Esophagus squamous epithelium (tissue), 5 donors: ENCODE measurements at regions not wholly inside any gene's neighbourhood (a gene's known extent, or its start where the extent isn't known, plus 50 kb on each side); places are given as distances from the start of the nearest gene placed in this dataset.

Source experiments
- DNase-seq: peaks from one replicate; lab custom pipeline; 2025; lab: John Stamatoyannopoulos, UW
- H3K27ac ChIP-seq, 4 donors: fragments of 200-600 bp; sonication (generic); one replicate each; pipeline ENCODE4 v1.5.1; 2016 to 2019; ENCODE audit warnings: mild to moderate bottlenecking in 1 of 4
- H3K27me3 ChIP-seq, 4 donors: fragments of 200-600 bp; sonication (generic); 1 replicate in 3 of 4; 2 replicates in 1 of 4; pipeline versions ENCODE4 v1.5.1 to v1.6.0; 2017 to 2021; ENCODE audit warnings: antibody characterized with exemption in 1 of 4
- H3K36me3 ChIP-seq, 3 donors: fragments of 200-600 bp; sonication (generic); one replicate each; pipeline ENCODE4 v1.5.1; 2016 to 2019
- H3K4me1 ChIP-seq, 3 donors: fragments of 200-600 bp; sonication (generic); one replicate each; pipeline ENCODE4 v1.5.1; 2017 to 2019
- H3K4me3 ChIP-seq, 4 donors: fragments of 200-600 bp; sonication (generic); 1 replicate in 3 of 4; 2 replicates in 1 of 4; pipeline ENCODE4 v1.5.1; 2016 to 2019; ENCODE audit warnings: mild to moderate bottlenecking in 2 of 4, moderate library complexity in 1 of 4
- H3K9me3 ChIP-seq, 3 donors: fragments of 200-600 bp; sonication (generic); one replicate each; pipeline ENCODE4 v1.5.1; 2016 to 2019
- CTCF ChIP-seq, 6 experiments: fragments of 450-650 bp in 4 of 6; fragments of 200-600 bp in 2 of 6; sonication (generic) in 2 of 6; IDR thresholded peaks; one replicate each; pipeline ENCODE4 v1.5.1; 2016 to 2019; ENCODE audit warnings: antibody characterized with exemption in 6 of 6, mild to moderate bottlenecking in 4 of 6, moderate library complexity in 4 of 6
- POLR2A ChIP-seq, 4 donors: fragments of 450-650 bp; IDR thresholded peaks; one replicate each; pipeline ENCODE4 v1.6.1; 2017; ENCODE audit warnings: antibody characterized with exemption in 4 of 4, mild to moderate bottlenecking in 4 of 4, moderate library complexity in 3 of 4
- WGBS, 2 donors: methylation state at CpG; one replicate each; pipeline ENCODE4 v1.1.5; 2018; 5-methylcytosine and 5-hydroxymethylcytosine counted together
- intact Hi-C: fragments of 100-400 bp; cut with DNase I; formaldehyde crosslinking; loops from one replicate; pipeline ENCODE4 v1.15.0; 2022
- donor health status: DM: yes; HTN: yes; CAD: no.

GRCh38 chr6:22970004-22970403 is 400.6 kb downstream of the HDGFL1 start:
- intact Hi-C loops, result no loop called here

GRCh38 chr6:22972771-22973170 is 403.4 kb downstream of the HDGFL1 start:
- Histone ChIP-seq H3K4me1 (no peaks in the 10 kb centered on the region), H3K9me3 (no peaks in the 10 kb centered on the region), H3K27ac (no peak overlapping the region), H3K27me3 (no peaks in the 10 kb centered on the region), H3K4me3 (no peak overlapping the region), H3K36me3 (no peaks in the 10 kb centered on the region)
- no peak for DNase-seq
- no peak for TF ChIP-seq CTCF (IDR thresholded peaks at IDR 0.05)
- TF ChIP-seq POLR2A (IDR thresholded peaks at IDR 0.05), result no peak
- 84 to 86% methylated on average over 3 of the region's 3 CpGs for WGBS, 2 donors
- intact Hi-C loops, result no loop called here

More at GRCh38 chr6:22970004-22970403, 400.6 kb downstream of the HDGFL1 start:
- Histone ChIP-seq H3K4me3 (no peak overlapping the region), H3K4me1 (no peaks in the 10 kb centered on the region), H3K9me3 (no peaks in the 10 kb centered on the region), H3K27me3 (no peaks in the 10 kb centered on the region), H3K27ac (no peak overlapping the region), H3K36me3 (no peaks in the 10 kb centered on the region)
- 72 to 83% methylated on average over 1 of the region's 1 CpG for WGBS, 2 donors
- TF ChIP-seq POLR2A (IDR thresholded peaks at IDR 0.05) (no peak), CTCF (IDR thresholded peaks at IDR 0.05) (no peak)
- no peak for DNase-seq

GRCh38 chr6:22975079-22975478 is 405.7 kb downstream of the HDGFL1 start:
- Histone ChIP-seq H3K27ac (no peak overlapping the region), H3K36me3 (no peaks in the 10 kb centered on the region), H3K4me3 (no peak overlapping the region), H3K27me3 (no peaks in the 10 kb centered on the region), H3K9me3 (no peaks in the 10 kb centered on the region), H3K4me1 (no peaks in the 10 kb centered on the region)
- WGBS, 2 donors, result 0 to 73% methylated on average over 1 of the region's 1 CpG
- DNase-seq, result no peak
- intact Hi-C loops, result no loop called here
- TF ChIP-seq CTCF (IDR thresholded peaks at IDR 0.05) (no peak), POLR2A (IDR thresholded peaks at IDR 0.05) (no peak)

- whole genome bisulfite sequencing, 2 donors, result 83% methylated on average over 1 of the region's 2 CpGs; no CpG with 5 or more reads in 1 of the 2 donors
- Histone ChIP-seq H3K36me3 (no peaks in the 10 kb centered on the region), H3K27me3 (no peaks in the 10 kb centered on the region), H3K27ac (no peak overlapping the region), H3K4me1 (no peaks in the 10 kb centered on the region), H3K9me3 (no peaks in the 10 kb centered on the region), H3K4me3 (no peak overlapping the region)
- TF ChIP-seq POLR2A (IDR thresholded peaks at IDR 0.05) (no peak), CTCF (IDR thresholded peaks at IDR 0.05) (no peak)
- intact Hi-C loops, result no loop called here
- no peak for DNase-seq
Observed at GRCh38 chr6:22980446-22980845, 411.1 kb downstream of the HDGFL1 start.

GRCh38 chr6:23002044-23002619 is 432.8 kb downstream of the HDGFL1 start:
- no peaks in the 10 kb centered on the region for H3K4me1 ChIP-seq
- WGBS, 2 donors, result 83 to 90% methylated on average over 1 of the region's 1 CpG
- no peak for DNase-seq
- no peak for TF ChIP-seq POLR2A (IDR thresholded peaks at IDR 0.05)
- no peak for TF ChIP-seq CTCF (IDR thresholded peaks at IDR 0.05)
- H3K27me3 ChIP-seq, result no peaks in the 10 kb centered on the region
- H3K4me3 ChIP-seq, result no peak overlapping the region
- intact Hi-C loops, result no loop called here
- H3K27ac ChIP-seq, result no peak overlapping the region
- no peaks in the 10 kb centered on the region for H3K9me3 ChIP-seq
- no peaks in the 10 kb centered on the region for H3K36me3 ChIP-seq
